Right cardiac atrium (tissue), 5 donors: ENCODE measurements at regions not wholly inside any gene's neighbourhood (a gene's known extent, or its start where the extent isn't known, plus 50 kb on each side); places are given as distances from the start of the nearest gene placed in this dataset.

ENCODE experiments used
- ATAC-seq, 2 donors: fragments of 200-7000 bp; cut with Tn5 transposase; one replicate each; pipeline versions ENCODE4 v1.8.0 to v1.9.1; 2020; ENCODE audit warnings: moderate library complexity in 2 of 2, mild to moderate bottlenecking in 1 of 2
- DNase-seq, 3 donors: peaks; one replicate each; pipeline ENCODE4 v3.0.0-alpha.2; 2020
- H3K27ac ChIP-seq: one replicate; pipeline ENCODE4 v1.5.1; 2013; ENCODE audit warnings: mild to moderate bottlenecking, low read length, control low read depth, moderate library complexity
- H3K27me3 ChIP-seq: one replicate; pipeline ENCODE4 v1.6.1; 2013; ENCODE audit not compliant: control insufficient read depth, insufficient read depth
- H3K4me1 ChIP-seq: one replicate; pipeline ENCODE4 v1.6.1; 2013; ENCODE audit warnings: low read length; ENCODE audit not compliant: control insufficient read depth, insufficient read depth
- H3K4me3 ChIP-seq: one replicate; pipeline ENCODE4 v1.5.1; 2013; ENCODE audit warnings: low read length, control low read depth
- H3K9me3 ChIP-seq: one replicate; pipeline ENCODE4 v1.6.1; 2013; ENCODE audit warnings: low read length; ENCODE audit not compliant: control insufficient read depth
- WGBS: extraction: QIAGEN DNeasy Blood & Tissue Kit; methylation state at CpG from one replicate; pipeline ENCODE4 v1.1.7; 2013; 5-methylcytosine and 5-hydroxymethylcytosine counted together
- intact Hi-C, 4 donors: fragments of 100-400 bp; cut with DNase I; formaldehyde crosslinking; loops; one replicate each; pipeline versions ENCODE4 v1.11.0 to v1.14.0; 2022 to 2023
- donor health status: healthy with polysubstance abuse.
- donor health status: DM: no; HTN: yes; CAD: no.
- donor health status: DM: no; HTN: no; CAD: no.
- donor health status: DM: no; HTN: yes; CAD: no; lungs with severe emphysema.
- donor health status: DM: yes; HTN: yes; CAD: no.

GRCh38 chr4:151882072-151882803, 121.4 kb upstream of the GATB start:
- H3K27me3 ChIP-seq, result no peaks in the 10 kb centered on the region
- 90% methylated on average over 9 of the region's 9 CpGs for WGBS
- no peak overlapping the region for H3K4me3 ChIP-seq
- H3K9me3 ChIP-seq, result no peaks in the 10 kb centered on the region
- no peaks in the 10 kb centered on the region for H3K4me1 ChIP-seq
- DNase-seq (no peak), ATAC-seq (no peak)
- no peak overlapping the region for H3K27ac ChIP-seq
- intact Hi-C loops, result no loop called here

DNA sequence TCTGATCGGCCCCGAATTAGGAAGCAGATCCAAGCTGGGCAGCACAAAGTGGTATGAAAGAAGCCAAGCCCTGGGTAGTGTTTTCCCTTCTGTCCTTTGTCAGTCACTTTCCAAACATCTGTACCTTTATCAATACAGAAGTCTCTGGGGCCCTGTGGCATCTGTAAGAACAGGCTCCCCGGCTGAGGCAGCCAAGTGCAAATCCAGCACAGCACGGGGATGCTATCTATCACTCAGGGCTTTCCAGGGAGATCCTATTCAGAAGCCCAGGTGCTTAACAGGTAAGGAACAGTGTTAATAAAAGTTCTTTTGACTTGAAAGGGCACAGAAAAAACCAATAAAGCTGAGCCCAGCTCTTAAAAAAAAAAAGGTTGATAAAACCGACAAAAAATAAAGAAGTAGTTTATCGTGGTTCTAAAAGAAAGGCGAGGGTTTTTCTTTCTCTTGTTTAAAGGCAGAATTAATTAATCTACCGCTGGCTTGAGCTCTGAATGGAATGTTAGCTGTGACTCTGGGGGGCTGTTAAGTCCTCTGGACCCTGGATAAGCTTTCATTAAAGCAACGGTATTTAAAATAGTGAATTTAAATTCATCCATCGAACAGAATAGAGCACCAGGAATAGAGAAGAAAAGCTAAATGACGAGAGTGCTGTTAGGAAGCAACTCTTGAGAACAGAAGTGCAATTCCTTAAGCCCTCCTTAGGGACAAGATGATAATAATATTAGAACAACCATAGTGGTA, 119.1 kb upstream of the GATB start:
- no peak for DNase-seq
- intact Hi-C loops, result no loop called here
- no peak for ATAC-seq
- H3K27ac ChIP-seq, result no peak overlapping the region
- no peaks in the 10 kb centered on the region for H3K9me3 ChIP-seq
- 68% methylated on average over 11 of the region's 11 CpGs for WGBS
- no peaks in the 10 kb centered on the region for H3K27me3 ChIP-seq
- H3K4me1 ChIP-seq, result no peaks in the 10 kb centered on the region
- H3K4me3 ChIP-seq, result no peak overlapping the region

DNA sequence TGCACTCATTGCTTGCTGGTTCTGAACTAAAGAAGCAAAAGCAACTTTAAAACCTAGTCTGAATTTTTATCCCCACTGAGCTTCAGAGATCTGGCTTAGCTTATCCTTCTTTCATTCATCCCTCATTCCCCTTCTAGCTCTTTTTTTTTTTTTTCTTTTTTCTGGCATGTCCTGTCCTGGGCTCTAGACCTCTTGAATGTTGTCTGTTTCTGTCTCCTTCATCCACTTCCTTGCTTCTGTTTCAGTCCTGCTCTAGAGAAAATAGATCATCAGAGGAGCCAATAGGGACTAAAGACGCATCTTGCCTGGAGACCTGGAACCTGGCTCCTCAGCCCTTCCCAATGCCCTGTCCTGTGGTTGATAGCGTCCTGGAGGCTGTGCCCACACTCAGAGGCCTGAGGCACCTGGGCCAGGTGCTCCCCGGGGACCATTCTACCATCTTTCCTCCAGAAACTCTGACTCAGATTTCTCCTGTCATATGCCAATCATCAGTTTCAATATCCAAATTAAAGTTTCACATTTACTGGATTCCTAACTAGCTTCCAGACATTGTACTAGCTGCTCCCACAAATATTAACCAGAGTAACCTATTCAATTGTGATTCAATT, 115.7 kb upstream of the GATB start:
- DNase-seq (no peak), ATAC-seq (no peak)
- intact Hi-C loops, result no loop called here
- 86% methylated on average over 3 of the region's 3 CpGs for WGBS
- no peaks in the 10 kb centered on the region for H3K4me1 ChIP-seq
- H3K27me3 ChIP-seq, result no peaks in the 10 kb centered on the region
- no peak overlapping the region for H3K4me3 ChIP-seq
- no peaks in the 10 kb centered on the region for H3K9me3 ChIP-seq
- H3K27ac ChIP-seq, result no peak overlapping the region

DNA sequence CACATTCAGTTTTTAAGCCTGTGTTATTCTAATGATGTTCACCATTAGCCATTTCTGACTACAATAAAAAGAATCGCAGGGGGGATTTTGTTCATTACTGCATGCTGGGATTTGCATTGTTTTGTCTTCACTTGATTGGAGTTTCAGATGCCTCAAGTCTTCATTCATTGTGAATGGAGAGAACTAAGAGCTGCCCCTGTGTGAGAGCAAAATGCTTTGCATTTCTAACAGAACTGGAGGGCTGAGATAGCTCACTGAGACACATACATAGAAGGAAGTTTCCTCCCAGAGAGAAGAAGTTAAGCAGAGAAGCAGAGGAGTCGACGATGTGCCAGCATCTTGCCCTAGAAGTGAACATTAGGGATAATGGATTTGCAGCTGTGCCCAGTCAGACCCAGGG, 113.5 kb upstream of the GATB start:
- Histone ChIP-seq H3K4me3 (no peak overlapping the region), H3K27ac (no peak overlapping the region), H3K9me3 (no peaks in the 10 kb centered on the region), H3K27me3 (no peaks in the 10 kb centered on the region), H3K4me1 (no peaks in the 10 kb centered on the region)
- WGBS, result 61% methylated on average over 3 of the region's 3 CpGs
- intact Hi-C loops, result no loop called here
- ATAC-seq, result no peak
- no peak for DNase-seq

DNA sequence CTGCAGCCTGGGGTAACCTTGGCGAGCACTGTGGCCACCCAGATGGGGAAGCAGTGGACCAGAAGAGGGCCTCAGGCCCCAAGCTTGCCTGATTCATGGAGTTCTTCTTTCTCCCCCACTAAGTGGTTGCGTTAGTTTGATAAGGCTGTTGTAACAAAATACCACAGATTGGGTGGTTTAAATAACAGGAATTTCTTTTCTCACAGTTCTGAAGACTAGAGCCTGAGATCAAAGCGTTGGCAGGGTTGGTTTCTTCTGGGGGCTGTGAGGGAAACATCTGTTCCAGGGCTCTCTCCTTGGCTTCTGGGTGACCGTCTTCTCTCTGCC, 105.7 kb upstream of the GATB start:
- intact Hi-C loops, result no loop called here
- Histone ChIP-seq H3K27me3 (no peaks in the 10 kb centered on the region), H3K27ac (no peak overlapping the region), H3K4me3 (no peak overlapping the region), H3K9me3 (no peaks in the 10 kb centered on the region), H3K4me1 (no peaks in the 10 kb centered on the region)
- ATAC-seq (peak; percentile 25 to 53), DNase-seq (no peak)
- WGBS, result 81% methylated on average over 4 of the region's 4 CpGs

DNA sequence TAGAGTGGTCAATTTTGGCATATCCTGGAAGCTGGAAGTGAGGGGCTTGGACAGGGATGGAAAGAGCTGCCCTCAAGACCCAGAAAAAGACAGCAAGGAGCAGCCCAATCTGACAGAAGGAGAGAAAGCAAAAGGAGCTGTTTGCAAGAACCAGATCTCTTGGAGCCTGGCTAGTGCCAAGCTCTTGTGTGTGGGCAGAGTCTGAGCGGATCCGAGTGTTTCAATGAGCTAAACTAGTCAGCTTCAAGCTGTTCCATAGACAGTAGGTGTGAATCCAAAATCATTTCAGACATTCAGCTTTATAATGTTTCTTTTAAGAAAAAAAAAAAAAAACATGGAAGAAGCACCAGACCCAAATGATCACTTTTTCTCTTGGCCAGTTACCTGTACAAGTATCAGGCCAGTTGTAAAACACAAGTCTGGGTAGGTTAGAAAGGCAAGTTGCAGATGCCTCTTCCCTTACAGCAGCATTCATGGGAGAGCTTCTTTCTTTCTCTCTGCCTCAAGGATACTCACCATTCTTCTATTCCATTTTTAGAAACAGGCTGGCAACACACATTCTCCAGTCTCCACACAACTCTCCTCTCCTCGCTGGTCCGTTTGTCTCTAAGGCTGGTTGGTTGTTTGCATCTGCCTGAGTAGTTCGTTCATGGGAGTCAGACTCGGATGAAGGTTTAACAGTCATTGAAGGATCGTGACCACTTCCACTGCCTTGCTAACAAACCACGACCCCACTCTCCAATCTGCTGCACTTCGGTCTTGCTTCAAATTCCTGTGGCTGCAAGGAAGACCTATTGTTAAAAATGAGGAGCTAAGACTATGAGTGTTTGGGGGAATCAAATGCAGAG, 105.2 kb upstream of the GATB start:
- ATAC-seq (no peak), DNase-seq (no peak)
- Histone ChIP-seq H3K27me3 (no peaks in the 10 kb centered on the region), H3K4me1 (no peaks in the 10 kb centered on the region), H3K27ac (no peak overlapping the region), H3K9me3 (no peaks in the 10 kb centered on the region), H3K4me3 (no peak overlapping the region)
- intact Hi-C loops, result no loop called here
- WGBS, result 68% methylated on average over 9 of the region's 9 CpGs

DNA sequence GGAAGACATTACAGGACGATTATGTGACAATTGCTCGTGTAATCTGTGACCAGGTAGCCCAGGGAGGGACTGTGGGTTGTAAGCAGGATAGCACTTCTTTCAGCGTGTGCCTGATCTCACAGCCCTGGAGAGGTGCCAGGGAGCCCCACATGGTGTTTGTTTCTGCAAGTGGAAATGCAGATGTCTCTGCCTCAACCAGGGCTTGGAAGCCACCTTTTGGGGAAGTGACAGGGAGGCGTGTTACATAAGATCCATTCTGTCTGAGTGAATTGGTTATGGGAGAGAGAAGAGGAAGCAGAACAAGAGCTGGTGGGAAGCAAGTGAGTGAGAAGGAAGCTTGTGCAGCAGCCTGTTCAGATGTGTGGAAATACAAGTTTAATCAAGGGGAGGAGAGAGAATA, 104.5 kb upstream of the GATB start:
- Histone ChIP-seq H3K27ac (no peak overlapping the region), H3K4me3 (no peak overlapping the region), H3K9me3 (no peaks in the 10 kb centered on the region), H3K27me3 (no peaks in the 10 kb centered on the region), H3K4me1 (no peaks in the 10 kb centered on the region)
- ATAC-seq, result peak; percentile 51 to 62
- 19% methylated on average over 4 of the region's 4 CpGs for WGBS
- intact Hi-C loops, result no loop called here
- DNase-seq, result peak; percentile 57 to 85 (median 83)

GRCh38 chr4:151864068-151864467, 103.3 kb upstream of the GATB start:
- Histone ChIP-seq H3K4me3 (no peak overlapping the region), H3K4me1 (no peaks in the 10 kb centered on the region), H3K27ac (no peak overlapping the region), H3K9me3 (no peaks in the 10 kb centered on the region), H3K27me3 (no peaks in the 10 kb centered on the region)
- intact Hi-C loops, result no loop called here
- WGBS, result 86% methylated on average over 5 of the region's 5 CpGs
- DNase-seq (no peak), ATAC-seq (no peak)

- DNase-seq (no peak), ATAC-seq (no peak)
- intact Hi-C loops, result no loop called here
- H3K9me3 ChIP-seq, result no peaks in the 10 kb centered on the region
- no peak overlapping the region for H3K4me3 ChIP-seq
- H3K4me1 ChIP-seq, result no peaks in the 10 kb centered on the region
- WGBS, result 82% methylated on average over 7 of the region's 7 CpGs
- no peak overlapping the region for H3K27ac ChIP-seq
- no peaks in the 10 kb centered on the region for H3K27me3 ChIP-seq
These were observed 102.0 kb upstream of the GATB start for GRCh38 chr4:151862766-151863165.

DNA sequence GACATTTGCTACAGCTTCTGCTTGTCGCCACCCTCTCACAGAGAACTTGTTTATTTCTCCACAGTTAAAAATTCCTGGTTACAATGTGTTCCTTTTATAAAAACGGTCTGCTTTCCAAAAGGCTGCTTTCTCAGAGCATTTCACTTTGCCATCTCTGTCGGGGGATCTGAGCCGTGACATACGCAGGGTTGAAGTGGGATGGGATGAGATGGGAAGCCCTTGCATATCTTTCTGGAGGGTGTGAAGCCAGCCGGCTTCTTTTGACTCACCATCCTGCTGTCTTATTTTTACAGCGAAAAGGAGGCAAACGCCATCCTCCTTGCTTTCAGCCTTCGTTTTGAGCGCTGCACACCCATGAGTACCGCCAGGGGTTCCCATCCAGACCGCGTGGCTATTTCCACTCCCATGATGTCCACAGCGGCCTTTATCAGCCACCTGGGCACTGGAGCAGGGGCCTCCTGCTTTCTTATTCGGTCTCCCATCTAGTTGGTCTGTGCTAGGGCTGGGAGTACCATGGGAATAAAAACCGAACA, 99.8 kb upstream of the GATB start:
- no peaks in the 10 kb centered on the region for H3K9me3 ChIP-seq
- no peaks in the 10 kb centered on the region for H3K4me1 ChIP-seq
- H3K27me3 ChIP-seq, result no peaks in the 10 kb centered on the region
- H3K27ac ChIP-seq, result no peak overlapping the region
- intact Hi-C loops, result no loop called here
- DNase-seq (no peak), ATAC-seq (no peak)
- WGBS, result 76% methylated on average over 16 of the region's 16 CpGs
- no peak overlapping the region for H3K4me3 ChIP-seq

GRCh38 chr4:151859641-151860040, 98.8 kb upstream of the GATB start:
- DNase-seq, result no peak
- no peak for ATAC-seq

More at GRCh38 chr4:151859641-151860040, 98.8 kb upstream of the GATB start:
- Histone ChIP-seq H3K27ac (no peak overlapping the region), H3K4me3 (no peak overlapping the region), H3K9me3 (no peaks in the 10 kb centered on the region), H3K27me3 (no peaks in the 10 kb centered on the region), H3K4me1 (no peaks in the 10 kb centered on the region)
- intact Hi-C loops, result no loop called here
- WGBS, result 86% methylated on average over 3 of the region's 3 CpGs
